ENCODE measurements at regions not wholly inside any gene's neighbourhood (a gene's known extent, or its start where the extent isn't known, plus 50 kb on each side); places are given as distances from the start of the nearest gene placed in this dataset.
A peak's percentile ranks its signal among the peaks of the same experiment; 100 is the strongest.

GRCh38 chr1:183721041-183721440, 67.9 kb upstream of the APOBEC4 start:
- Mint-ChIP-seq H3K4me1 (ENCODE audit: unreplicated experiment) (no peaks in the 10 kb centered on the region), H3K9me3 (no peaks in the 10 kb centered on the region), H3K27ac (no peak overlapping the region), H3K27me3 (peaks cover 2% of the 10 kb centered on the region), H3K36me3 (no peaks in the 10 kb centered on the region), H3K4me3 (no peak overlapping the region)
- no peak for TF ChIP-seq CTCF (conservative IDR thresholded peaks at IDR 0.05)
- DNase-seq (ENCODE audit: extremely low spot score, unreplicated experiment): no peak

GRCh38 chr1:183720028-183720427, 66.9 kb upstream of the APOBEC4 start:
- H3K27ac Mint-ChIP-seq: no peak overlapping the region

GRCh38 chr1:183719289-183719688, 66.2 kb upstream of the APOBEC4 start:
- TF ChIP-seq CTCF (conservative IDR thresholded peaks at IDR 0.05): no peak

More at GRCh38 chr1:183720028-183720427, 66.9 kb upstream of the APOBEC4 start:
- H3K4me3 Mint-ChIP-seq: no peak overlapping the region
- no peaks in the 10 kb centered on the region for H3K4me1 Mint-ChIP-seq (ENCODE audit: unreplicated experiment)
- H3K9me3 Mint-ChIP-seq: no peaks in the 10 kb centered on the region
- no peak for TF ChIP-seq CTCF (conservative IDR thresholded peaks at IDR 0.05)
- no peaks in the 10 kb centered on the region for H3K36me3 Mint-ChIP-seq
- no peak for DNase-seq (ENCODE audit: extremely low spot score, unreplicated experiment)
- H3K27me3 Mint-ChIP-seq: peaks cover 5% of the 10 kb centered on the region

GRCh38 chr1:183716286-183716685, 63.2 kb upstream of the APOBEC4 start:
- Mint-ChIP-seq H3K4me1 (ENCODE audit: unreplicated experiment) (peaks cover 14% of the 10 kb centered on the region), H3K36me3 (no peaks in the 10 kb centered on the region), H3K9me3 (no peaks in the 10 kb centered on the region), H3K27ac (no peak overlapping the region), H3K27me3 (peaks cover 5% of the 10 kb centered on the region), H3K4me3 (no peak overlapping the region)
- DNase-seq (ENCODE audit: extremely low spot score, unreplicated experiment): no peak
- no peak for TF ChIP-seq CTCF (conservative IDR thresholded peaks at IDR 0.05)

More at GRCh38 chr1:183719289-183719688, 66.2 kb upstream of the APOBEC4 start:
- H3K4me1 Mint-ChIP-seq (ENCODE audit: unreplicated experiment): no peaks in the 10 kb centered on the region
- H3K27me3 Mint-ChIP-seq: peaks cover 5% of the 10 kb centered on the region
- DNase-seq (ENCODE audit: extremely low spot score, unreplicated experiment): no peak
- peak overlapping the region; percentile 57 for H3K27ac Mint-ChIP-seq
- no peak overlapping the region for H3K4me3 Mint-ChIP-seq
- H3K9me3 Mint-ChIP-seq: no peaks in the 10 kb centered on the region
- no peaks in the 10 kb centered on the region for H3K36me3 Mint-ChIP-seq

GRCh38 chr1:183711741-183712361, 58.7 kb upstream of the APOBEC4 start:
- peak overlapping the region; percentile 26 for H3K27ac Mint-ChIP-seq
- H3K36me3 Mint-ChIP-seq: no peaks in the 10 kb centered on the region
- peaks cover 5% of the 10 kb centered on the region for H3K27me3 Mint-ChIP-seq
- no peak overlapping the region for H3K4me3 Mint-ChIP-seq
- no peak for DNase-seq (ENCODE audit: extremely low spot score, unreplicated experiment)
- H3K4me1 Mint-ChIP-seq (ENCODE audit: unreplicated experiment): peaks cover 19% of the 10 kb centered on the region
- no peaks in the 10 kb centered on the region for H3K9me3 Mint-ChIP-seq
- TF ChIP-seq CTCF (conservative IDR thresholded peaks at IDR 0.05): no peak
